HepG2 (cell line): ENCODE measurements at regions not wholly inside any gene's neighbourhood (a gene's known extent, or its start where the extent isn't known, plus 50 kb on each side); places are given as distances from the start of the nearest gene placed in this dataset.

Experiments
- ATF4 ChIP-seq, 2 experiments: fragments of 450-650 bp in 1 of 2; sonication (generic) in 1 of 2; formaldehyde crosslinking; IDR thresholded peaks; 2 replicates each; pipeline versions ENCODE4 v1.5.0 to v1.8.0; 2020 to 2022; ENCODE audit warnings: mild to moderate bottlenecking in 1 of 2, missing genetic modification reagents in 1 of 2
- CREB1 ChIP-seq, 2 experiments: fragments of 450-650 bp in 1 of 2; IDR thresholded peaks; 2 replicates each; pipeline ENCODE4 v1.6.1; 2016 to 2017; ENCODE audit warnings: control low read depth in 1 of 2, mild to moderate bottlenecking in 1 of 2, missing compliant biosample characterization in 1 of 2, missing genetic modification characterization in 1 of 2
- PHF20 ChIP-seq: sonication (generic); formaldehyde crosslinking; IDR thresholded peaks from 2 replicates; pipeline ENCODE4 v1.5.0; 2020; ENCODE audit warnings: mild to moderate bottlenecking, missing genetic modification reagents
- REL ChIP-seq: sonication (generic); formaldehyde crosslinking; conservative IDR thresholded peaks from 2 replicates; pipeline ENCODE4 v1.8.0; 2022; ENCODE audit warnings: mild to moderate bottlenecking, missing genetic modification reagents, moderate library complexity
- REXO4 ChIP-seq: sonication (generic); formaldehyde crosslinking; IDR thresholded peaks from 2 replicates; pipeline ENCODE4 v1.8.0; 2022; ENCODE audit warnings: missing genetic modification reagents, mild to moderate bottlenecking, borderline replicate concordance
- SRSF9 ChIP-seq: fragments of 200-400 bp; formaldehyde crosslinking; IDR thresholded peaks from 2 replicates; pipeline ENCODE4 v1.6.1; 2018; ENCODE audit warnings: borderline replicate concordance, mild to moderate bottlenecking, low read depth, low read length; ENCODE audit not compliant: insufficient read depth, poor library complexity, severe bottlenecking
- ZNF251 ChIP-seq: sonication (generic); formaldehyde crosslinking; IDR thresholded peaks from 2 replicates; pipeline ENCODE4 v1.9.0; 2021; ENCODE audit warnings: mild to moderate bottlenecking, missing genetic modification reagents
- ZNF543 ChIP-seq: sonication (generic); formaldehyde crosslinking; IDR thresholded peaks from 2 replicates; pipeline ENCODE4 v1.4.0; 2020; ENCODE audit warnings: mild to moderate bottlenecking, missing genetic modification reagents
- TF ChIP-seq, protein P1 (sequence below): sonication (generic); formaldehyde crosslinking; IDR thresholded peaks from 2 replicates; pipeline ENCODE4 v1.5.0; 2020; ENCODE audit warnings: mild to moderate bottlenecking, missing genetic modification reagents, moderate library complexity

DNA sequence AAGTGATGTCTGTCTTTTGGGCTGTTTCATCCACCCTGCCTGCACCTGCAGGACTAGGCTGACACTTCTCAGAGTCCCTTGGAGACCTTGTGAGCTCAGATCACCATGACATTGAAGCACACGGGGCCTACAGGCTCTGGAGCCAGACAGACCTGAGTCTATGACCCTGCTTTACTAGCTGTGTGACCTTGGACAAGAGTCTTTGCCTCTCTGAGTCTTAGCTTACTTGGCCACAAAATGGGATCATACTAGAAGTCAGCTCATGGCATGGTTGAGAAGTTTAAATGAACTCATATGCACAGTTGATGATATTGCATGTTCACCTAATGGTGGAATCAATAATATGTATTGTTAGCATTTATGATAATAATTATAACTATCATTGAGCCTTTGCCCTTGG, 102.9 kb upstream of the SMAD3 start:
- no peak for TF ChIP-seq ATF4 (CRISPR knock-in tag; IDR thresholded peaks at IDR 0.05)
- TF ChIP-seq ZNF543 (CRISPR knock-in tag), result no peak
- TF ChIP-seq ZNF251 (CRISPR knock-in tag), result no peak
- TF ChIP-seq, protein P1, sequence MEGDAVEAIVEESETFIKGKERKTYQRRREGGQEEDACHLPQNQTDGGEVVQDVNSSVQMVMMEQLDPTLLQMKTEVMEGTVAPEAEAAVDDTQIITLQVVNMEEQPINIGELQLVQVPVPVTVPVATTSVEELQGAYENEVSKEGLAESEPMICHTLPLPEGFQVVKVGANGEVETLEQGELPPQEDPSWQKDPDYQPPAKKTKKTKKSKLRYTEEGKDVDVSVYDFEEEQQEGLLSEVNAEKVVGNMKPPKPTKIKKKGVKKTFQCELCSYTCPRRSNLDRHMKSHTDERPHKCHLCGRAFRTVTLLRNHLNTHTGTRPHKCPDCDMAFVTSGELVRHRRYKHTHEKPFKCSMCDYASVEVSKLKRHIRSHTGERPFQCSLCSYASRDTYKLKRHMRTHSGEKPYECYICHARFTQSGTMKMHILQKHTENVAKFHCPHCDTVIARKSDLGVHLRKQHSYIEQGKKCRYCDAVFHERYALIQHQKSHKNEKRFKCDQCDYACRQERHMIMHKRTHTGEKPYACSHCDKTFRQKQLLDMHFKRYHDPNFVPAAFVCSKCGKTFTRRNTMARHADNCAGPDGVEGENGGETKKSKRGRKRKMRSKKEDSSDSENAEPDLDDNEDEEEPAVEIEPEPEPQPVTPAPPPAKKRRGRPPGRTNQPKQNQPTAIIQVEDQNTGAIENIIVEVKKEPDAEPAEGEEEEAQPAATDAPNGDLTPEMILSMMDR, result no peak
- TF ChIP-seq SRSF9, result no peak
- TF ChIP-seq REXO4 (CRISPR knock-in tag), result no peak
- TF ChIP-seq PHF20, result no peak
- no peak for TF ChIP-seq REL (CRISPR knock-in tag)
- no peak for TF ChIP-seq CREB1 (IDR thresholded peaks at IDR 0.05)
- TF ChIP-seq CREB1 (CRISPR knock-in tag; IDR thresholded peaks at IDR 0.05), result no peak
